HG02981 (cell line): ENCODE measurements at regions not wholly inside any gene's neighbourhood (a gene's known extent, or its start where the extent isn't known, plus 50 kb on each side); places are given as distances from the start of the nearest gene placed in this dataset.

ENCODE experiments used
- ATAC-seq: cut with Tn5 transposase; IDR thresholded peaks from one replicate; pipeline ENCODE4 v1.9.1; 2021; ENCODE audit warnings: mild to moderate bottlenecking, moderate library complexity; ENCODE audit not compliant: unreplicated experiment

DNA sequence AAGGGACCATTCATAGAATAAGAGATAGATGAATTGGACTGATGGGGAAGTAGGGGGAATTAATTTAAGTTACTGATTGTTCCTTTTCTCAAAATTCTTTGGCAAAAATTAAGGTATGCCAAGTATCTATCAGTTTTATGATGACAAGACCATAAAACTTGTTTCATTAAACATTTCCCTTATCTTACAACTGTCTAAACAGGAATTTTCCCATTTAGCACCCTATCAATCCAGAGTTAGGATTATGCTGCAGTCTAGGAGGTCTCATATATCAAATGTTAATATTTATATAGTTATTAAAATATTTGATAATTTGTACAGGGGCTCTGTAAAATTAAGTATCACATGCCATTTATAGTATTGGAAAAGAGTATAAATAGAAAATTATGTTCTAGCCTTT is 51.5 kb upstream of the ARID1B start:
- no peak for ATAC-seq

DNA sequence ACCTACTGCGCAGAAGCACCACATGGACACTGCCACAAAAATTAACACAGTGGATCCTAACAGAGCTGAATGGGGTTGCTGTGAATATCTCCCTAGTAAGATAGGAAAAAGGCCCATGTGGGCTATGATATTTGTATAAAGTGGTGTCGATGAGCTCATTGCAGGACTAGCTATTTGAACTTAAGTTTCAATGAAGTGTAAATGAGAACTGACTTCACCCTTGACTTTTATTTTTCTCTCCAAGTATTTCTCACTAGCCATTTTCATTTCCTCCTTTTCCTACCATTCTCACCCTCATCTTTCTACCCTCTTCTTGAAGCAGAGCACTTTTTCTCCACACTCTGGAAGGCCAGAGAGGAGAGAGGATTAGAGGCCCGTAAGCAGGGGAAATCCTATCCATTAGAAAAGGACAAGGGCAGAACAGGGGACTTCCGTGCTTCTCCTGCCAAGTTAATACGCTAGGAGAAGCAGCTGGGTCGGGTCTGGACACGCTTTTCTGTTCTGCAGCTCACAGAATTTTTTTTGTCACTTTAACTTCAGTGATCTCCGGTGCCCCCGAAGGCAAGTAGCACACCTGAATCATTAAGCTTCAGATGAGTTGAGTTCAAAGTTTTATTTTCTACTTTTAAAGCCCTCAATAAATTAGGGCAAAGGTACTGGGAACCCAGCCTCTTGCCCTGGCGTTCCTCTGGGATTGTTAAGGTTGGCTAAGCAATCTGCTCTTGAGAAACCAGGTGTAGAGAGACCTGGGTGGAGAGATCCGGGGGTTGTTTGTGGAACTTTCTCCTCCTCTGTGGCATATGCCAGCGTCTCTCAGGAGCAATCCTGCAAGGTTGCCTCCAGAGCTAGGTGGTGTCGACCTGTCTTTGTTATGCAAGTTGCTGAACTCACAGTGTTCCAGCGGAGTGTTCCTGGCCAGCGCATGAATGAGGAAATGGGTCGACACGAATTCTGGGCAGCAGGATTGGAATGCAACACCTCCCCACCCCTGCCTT is 56.2 kb upstream of the ARID1B start:
- peak; percentile 39 for ATAC-seq

DNA sequence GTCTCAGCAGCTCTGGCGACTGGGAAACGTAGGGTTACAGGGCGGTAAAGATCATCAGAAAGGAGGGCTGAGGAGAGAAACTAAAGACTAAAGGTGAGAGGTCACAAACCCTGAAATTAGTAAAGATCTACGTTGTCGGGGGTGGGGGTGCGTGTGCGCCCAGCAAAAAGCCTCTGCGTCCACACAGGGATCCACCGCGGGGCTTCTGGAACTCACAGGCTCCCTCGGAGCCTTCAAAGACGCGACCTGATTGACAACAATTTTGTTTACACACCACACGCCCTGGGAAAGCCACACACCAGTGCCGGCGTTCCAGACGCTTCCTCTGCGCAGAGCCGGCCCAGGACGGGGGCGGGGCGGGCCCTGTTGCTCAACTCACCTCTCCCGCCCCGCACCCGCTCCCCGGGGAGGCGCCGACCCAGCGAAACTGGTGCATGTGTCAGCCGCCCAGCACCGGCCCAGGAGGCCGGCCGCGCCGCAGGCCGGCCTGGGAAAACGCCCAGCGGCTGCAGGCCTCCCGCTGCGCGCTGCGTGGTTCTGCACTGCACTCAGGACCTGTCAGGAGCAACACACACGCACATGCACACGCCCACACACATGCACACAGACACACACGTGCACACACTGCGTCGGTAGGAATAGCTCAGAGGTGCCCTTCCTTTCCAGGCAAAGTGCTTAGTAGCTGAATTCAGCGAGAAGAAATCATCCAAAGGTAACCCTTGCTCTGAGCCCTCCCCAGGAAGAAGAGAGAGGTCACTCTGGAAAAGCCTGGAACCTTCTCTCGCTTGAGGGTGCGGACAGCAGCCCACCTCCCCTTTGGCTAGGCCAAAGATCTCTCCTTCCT is 57.2 kb upstream of the ARID1B start:
- ATAC-seq, result peak; percentile 78

DNA sequence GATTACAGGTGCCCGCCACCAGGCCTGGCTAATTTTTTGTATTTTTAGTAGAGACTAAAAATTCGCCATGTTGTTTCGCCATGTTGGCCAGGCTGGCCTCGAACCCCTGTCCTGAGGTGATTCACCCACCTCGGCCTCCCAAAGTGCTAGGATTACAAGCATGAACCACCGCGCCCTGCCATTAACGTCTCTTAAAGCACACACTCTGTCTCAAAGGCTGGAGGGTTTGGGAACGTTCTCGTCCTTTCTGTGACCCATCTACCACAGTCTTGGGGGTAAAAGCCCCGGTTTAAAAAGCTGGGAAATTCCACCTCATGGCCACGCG is 57.8 kb upstream of the ARID1B start:
- no peak for ATAC-seq

DNA sequence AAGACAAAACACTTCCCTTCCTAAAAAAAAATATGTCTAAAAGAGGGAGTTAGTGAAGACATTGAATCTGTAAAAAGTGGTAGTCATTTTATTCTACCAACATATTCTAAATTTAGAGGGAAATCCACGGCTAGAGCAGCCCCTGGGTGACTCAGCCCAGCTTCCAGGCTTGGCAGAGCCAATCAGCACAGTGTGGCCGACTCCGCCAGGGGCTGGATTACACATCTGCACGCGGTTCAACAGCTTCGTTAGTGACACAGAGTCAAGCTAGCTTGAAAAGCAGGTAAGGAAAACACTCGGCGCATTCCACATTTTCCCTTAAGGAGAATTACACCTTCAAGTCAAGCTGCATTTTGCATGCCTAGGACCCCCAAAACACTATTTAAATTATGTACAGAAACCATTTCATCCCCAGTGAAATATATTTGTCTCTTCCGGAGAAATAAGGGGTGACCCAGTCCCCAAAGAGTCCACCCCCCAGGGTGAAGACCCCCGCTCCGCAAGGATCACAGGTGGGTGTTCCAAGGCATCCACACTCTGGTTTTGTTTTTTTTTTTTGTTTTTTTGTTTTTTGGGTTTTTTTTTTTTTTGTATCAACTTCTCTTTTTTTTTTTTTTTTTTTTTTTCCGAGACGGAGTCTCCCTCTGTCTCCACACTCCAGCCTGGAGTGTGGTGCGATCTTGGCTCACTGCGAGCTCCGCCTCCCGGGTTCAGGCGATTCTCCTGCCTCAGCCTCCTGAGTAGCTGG is 58.4 kb upstream of the ARID1B start:
- no peak for ATAC-seq

DNA sequence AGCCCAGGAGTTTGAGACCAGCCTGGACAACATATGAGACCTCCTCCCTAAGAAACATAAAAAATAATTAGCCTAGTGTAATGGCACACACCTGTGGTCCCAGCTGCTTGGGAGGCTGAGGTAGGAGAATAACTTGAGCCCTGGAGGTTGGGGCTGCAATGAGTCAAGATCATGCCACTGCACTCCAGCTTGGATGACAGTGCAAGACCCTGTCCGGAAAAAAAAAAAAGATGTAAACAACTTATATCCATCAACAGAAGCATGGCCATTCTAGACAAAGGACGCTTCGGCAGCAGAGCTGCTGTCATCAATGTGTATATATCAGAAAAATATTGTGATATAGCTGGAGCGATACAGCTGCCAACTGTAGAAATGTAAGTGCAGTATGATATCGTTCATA is 59.6 kb upstream of the ARID1B start:
- ATAC-seq, result no peak

DNA sequence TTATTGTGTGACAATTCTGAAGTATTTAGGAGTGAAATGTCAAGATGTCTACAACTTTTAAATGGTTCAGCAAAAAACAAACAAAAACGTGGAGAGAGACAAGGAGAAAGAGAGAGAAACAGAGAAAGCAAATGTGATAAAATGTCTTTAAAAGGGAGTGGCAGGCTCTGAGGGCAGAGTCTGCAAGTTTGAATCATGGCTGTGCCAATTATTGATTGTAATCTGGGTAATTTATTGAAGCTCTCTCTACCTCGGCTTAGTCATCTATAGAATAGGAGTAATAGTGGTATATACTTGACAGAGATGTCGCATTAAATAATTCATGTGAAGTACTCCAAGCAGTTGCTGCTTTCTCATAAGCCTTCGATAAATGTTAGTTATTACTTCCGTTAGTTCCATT is 61.3 kb upstream of the ARID1B start:
- no peak for ATAC-seq

DNA sequence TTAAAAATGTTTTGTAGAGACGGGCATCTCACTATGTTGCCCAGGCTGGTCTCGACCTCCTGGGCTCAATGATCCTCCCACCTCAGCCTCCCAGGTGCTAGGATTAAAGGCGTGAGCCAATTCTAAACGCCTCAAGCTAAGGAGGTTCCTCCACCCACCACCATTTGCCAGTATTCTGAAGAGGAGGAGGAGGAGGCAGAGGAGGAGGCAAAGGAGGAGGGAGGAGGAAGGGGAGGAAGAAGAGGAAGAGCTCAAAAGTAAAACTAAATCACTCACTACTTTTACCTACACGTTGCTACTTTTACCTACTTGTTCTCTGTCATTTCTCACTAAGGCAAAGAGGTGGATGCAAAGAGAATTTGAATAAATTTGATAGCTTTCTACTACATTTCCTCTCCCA is 63.6 kb upstream of the ARID1B start:
- no peak for ATAC-seq

DNA sequence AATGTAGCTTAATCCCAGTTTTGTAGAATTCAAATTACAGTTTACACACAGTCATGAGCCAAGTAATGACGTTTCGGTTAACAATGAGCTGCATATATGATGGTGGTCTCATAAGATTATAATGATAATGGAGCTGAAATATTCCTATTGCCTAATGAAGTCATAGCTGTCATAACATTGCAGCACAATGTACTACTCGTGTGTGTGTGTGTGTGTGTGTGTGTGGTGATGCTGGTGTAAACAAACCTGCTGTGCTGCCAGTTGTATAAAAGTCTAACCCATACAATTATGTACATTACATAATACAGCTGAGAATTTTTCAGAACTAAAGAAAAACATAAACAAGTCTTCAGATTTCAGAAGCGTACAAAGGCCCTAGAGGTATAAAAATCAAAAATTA is 66.7 kb upstream of the ARID1B start:
- ATAC-seq, result no peak

DNA sequence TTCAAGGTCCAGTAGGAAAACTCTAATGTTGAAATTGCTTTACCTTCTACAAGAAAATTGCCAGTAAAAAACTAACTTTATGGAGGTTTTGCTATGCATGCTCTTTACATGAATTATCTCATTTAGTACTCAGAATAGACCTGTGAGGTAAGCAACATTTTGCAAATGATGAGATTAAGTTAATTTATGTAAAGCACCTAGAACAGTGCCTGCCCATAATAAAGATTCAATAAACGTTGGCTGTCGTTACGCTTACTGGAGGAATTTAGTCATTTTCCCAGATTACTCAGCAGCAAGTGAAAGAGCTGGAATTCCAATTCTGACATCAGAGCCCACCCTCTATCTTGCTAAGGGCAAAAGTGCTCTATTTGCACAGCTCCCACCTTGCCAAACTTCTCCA is 69.4 kb upstream of the ARID1B start:
- no peak for ATAC-seq

DNA sequence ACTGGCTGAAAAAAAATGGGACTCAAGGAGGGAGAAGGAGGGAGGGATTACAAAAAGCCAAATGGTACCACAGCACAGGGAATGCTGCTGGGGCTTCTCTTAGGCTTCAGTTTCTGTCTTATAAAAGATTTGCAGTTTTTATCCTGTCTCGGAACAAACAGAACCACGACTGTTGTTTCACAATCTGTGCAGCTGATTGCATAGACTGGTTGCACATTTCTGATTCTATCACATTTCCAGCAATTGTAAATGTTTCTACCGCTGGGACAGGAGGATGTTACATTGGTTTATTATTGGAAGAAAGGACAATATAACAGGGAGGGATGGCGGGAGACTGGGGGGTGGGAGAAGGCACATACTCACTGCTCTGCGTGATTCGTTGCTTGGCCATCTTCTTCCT is 73.5 kb upstream of the ARID1B start:
- ATAC-seq, result no peak

DNA sequence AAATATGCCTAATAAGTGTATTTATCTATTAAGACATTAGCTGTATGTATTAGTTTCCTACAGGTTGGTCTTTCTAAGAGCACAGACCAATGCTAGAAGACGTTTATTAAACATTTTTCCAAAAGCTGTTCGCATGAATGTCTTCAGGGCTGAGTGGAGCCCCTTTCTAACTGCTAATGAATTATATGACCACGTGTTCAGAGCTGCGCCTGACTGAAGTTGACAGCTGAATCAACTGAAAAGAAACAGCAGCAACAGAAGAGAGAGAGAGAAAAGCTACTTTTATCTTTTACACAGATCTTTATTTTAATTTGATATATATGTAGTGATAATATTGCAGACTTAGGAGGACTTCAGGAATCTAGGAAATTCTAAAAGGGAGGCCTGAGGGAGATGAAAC is 75.2 kb upstream of the ARID1B start:
- ATAC-seq, result no peak

DNA sequence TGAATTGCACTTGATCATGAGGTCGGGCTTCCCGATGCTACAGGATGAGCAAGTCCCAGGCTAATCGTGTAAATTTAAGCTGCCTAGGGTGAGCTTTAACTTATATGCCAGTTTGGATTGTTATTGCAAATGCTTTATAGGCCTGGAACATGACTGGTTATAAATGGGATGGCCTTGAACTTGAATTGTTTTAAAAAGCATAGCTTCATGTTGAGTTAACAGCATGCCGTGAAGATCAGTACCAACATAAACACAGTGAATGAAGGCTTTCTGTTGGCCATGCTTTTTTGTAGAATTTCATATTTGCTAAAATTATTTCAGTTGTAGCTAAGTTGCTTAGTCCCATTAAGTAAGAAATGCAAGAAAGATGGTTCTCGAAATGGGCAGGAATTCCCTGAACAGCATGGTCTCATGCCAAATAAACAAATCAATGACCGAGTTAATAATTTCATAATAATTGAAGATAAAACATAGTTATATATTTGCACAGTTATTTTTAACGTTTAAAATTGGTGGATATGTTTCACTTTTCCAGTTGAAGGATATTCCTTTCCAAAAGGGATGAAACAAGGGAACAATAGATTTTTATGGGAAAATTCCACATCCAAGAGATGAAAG is 76.6 kb upstream of the ARID1B start:
- ATAC-seq, result no peak

DNA sequence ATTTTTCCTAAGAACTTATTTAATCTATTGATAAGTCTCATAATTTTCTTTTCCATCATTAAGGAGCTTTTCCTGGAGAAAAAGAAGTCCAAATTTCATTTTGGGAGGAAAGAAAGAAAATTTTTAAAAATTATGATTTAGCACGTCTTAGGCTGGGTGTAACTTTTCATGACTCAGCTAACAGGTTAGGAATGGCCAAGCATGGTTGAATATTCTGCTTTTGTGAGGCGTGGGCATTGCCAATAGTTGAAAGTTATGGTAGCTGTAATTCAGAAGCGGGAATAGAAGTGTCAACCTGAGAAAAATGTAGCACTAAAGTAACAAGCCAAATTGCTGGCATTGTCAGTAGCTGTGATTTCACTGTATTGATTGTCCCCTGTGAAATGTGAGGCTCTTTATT is 77.2 kb upstream of the ARID1B start:
- no peak for ATAC-seq

DNA sequence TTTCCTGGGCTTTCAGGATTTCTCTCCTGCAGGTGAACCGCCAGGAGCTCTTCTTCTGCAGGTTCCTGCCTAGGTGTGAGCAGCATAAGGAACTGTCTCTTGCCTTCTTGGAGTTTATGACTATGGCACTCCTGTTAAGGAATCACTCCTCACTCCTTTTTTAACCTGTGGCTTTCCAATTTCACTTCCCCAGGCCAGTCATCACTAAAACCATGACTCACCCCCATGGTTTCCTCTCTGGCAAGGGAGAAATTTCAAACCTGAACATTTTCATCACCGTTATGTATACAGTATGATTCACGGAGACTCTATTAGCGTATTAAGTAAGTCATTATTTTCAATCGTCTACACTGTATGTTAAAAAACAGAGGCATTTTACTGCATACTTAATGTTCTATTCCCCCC is 78.2 kb upstream of the ARID1B start:
- ATAC-seq, result peak; percentile 35

DNA sequence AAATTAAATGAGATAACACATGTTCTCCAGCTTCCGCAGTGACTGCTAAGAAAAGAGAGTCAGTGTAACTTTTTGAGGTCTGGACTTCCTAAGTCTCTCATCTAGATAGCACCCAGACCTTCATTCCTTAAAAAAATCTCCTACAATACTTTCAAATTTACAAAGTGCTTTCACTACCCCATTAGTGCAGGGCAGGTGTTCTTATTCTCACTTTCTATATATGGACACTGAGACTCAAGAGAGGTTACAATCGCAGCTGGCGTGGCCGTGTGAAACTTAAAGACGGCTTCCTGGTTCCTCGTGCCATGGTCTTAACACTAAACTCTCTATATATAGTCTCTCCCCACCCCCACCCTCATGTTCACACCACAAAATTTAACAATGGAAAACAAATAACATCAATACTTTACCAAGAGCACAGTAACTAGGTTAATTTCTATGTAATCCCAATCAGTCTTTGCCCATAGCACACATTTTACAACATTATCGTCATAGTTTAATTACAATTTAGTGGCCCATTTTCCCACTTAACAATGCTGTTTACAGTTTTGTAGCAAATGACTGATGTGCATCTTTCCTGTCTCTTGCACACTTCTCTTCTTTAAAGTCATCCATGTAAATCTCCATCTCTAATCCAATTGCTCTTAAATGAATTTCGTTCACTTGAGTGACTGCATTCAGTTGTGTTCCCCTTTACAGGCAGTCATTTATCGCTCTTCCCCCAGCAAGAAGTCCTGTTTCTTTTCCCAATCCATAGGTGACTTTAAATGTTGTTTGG is 78.8 kb upstream of the ARID1B start:
- peak; percentile 71 for ATAC-seq

DNA sequence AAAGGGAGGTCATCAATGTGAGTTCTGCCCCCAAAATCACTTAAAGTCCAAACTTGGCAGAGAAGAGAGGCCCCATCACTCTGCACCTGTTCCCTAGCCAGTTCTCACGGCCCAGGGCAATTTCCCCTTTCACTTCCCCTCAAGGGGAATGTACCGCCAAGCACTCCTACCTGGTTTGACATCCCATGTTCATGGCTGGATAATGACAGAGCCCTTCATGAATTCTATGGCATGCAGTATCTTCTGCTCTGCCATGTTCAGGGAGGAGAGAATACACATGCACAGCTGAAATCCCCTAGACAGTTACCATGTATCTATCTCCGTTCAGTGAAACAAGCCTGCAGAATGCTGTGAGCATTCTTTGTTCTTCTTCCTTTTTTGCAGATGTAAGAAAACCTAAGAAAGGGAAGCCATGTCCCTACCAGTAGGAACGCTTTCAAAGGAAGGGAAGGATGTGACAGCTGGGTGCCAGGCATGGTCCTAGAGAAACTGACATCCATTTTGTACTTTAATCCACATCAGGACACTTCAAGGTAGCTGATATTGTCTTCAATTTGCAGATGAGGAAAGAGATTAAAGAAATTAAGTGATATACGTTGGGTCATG is 79.8 kb upstream of the ARID1B start:
- ATAC-seq, result peak; percentile 40

DNA sequence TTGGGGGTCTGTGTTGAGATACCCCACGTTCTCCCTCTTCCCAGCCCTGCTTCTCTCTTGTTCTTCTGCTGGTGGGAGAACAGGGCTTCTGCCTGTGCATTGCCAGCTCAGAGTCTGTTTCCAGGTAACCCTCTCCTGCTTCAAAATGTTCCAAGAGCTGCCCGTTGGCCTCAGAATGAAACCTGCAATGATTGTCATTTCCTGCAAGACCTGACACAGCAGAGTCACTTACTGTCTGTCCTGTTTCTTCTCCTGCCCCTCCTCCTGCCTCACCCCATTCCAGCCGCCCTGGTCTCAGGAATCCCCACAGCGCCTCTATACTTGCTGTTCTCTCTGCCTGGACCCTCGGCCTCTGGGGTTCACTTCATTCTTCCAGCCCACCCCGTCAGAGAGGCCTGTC is 81.4 kb upstream of the ARID1B start:
- no peak for ATAC-seq

DNA sequence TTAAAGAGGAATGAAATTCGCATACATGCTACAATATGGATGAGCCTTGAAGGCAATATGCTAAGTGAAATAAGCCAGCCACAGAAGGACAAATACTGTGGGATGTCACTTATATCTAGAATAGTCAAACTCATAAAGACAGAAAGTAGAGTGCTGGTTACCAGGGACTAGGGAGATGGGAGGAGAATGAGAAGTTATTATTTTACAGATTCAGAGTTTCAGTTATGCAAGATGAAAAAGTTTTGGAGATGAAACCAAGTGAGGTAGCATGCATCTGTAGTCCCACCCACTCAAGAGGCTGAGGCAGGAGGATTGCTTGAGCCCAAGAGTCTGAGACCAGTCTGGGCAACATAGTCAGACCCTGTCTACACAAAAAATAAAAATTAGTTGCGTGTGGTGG is 82.5 kb upstream of the ARID1B start:
- peak; percentile 21 for ATAC-seq

DNA sequence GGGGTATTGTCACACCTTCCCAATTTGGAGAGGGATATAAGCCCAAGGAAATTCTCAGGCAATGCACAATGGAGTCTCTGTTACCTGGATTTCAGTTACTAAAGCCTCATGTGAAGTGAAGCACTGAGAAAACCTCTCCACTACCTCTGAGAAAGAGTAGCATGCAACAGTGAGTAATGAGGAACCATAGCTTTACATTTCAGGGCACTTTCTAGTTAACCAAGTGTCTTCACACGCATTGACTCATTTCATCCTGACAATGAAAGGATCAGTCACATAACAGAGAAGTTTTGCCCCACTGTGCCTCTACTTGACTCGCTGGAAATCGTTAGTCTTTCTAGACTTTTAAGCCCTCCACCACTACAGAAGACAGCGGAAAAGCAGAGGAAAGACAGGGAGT is 86.2 kb upstream of the ARID1B start:
- ATAC-seq, result peak; percentile 60
